ENCODE measurements at regions not wholly inside any gene's neighbourhood (a gene's known extent, or its start where the extent isn't known, plus 50 kb on each side); places are given as distances from the start of the nearest gene placed in this dataset.
"Not testable (repeated sequence)": the region's sequence is repeated elsewhere in the genome, so short reads cannot be mapped to it uniquely, and the experiment has no call there.

- Histone ChIP-seq H3K9me3 (no peaks in the 10 kb centered on the region), H3K36me3 (peaks cover 51% of the 10 kb centered on the region), H3K27me3 (no peaks in the 10 kb centered on the region), H3K4me3 (no peak overlapping the region)
- no peak for DNase-seq
These were observed 121.1 kb upstream of the DMRT1 start for GRCh38 chr9:720239-720881.

- Histone ChIP-seq H3K27me3 (no peaks in the 10 kb centered on the region), H3K9me3 (no peaks in the 10 kb centered on the region), H3K36me3 (peaks cover 45% of the 10 kb centered on the region), H3K4me3 (no peak overlapping the region)
- no peak for DNase-seq
These were observed 119.0 kb upstream of the DMRT1 start for GRCh38 chr9:722388-722980.

DNA sequence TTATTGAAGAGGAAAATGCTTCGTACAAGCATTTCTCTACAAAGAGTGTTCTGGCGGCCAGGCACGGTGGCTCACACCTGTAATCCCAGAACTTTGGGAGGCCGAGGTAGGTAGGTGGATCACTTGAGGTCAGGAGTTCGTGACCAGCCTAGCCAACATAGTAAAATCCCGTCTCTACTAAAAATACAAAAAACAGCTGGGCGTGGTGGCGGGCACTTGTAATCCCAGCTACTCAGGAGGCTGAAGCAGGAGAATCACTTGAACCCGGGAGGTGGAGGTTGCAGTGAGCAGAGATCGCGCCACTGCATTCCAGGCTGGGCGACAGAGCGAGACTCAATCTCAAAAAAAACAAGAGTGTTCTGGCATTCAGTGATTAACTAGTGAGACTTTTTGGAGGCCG lies 117.0 kb upstream of the DMRT1 start:
- DNase-seq, H3K4me3 ChIP-seq, H3K27me3 ChIP-seq, H3K9me3 ChIP-seq: not testable (repeated sequence)
- peaks cover 55% of the 10 kb centered on the region for H3K36me3 ChIP-seq

GRCh38 chr9:726005-726404 lies 115.5 kb upstream of the DMRT1 start:
- Histone ChIP-seq H3K36me3 (peaks cover 65% of the 10 kb centered on the region), H3K4me3 (no peak overlapping the region), H3K27me3 (no peaks in the 10 kb centered on the region), H3K9me3 (no peaks in the 10 kb centered on the region)
- no peak for DNase-seq

- no peak for DNase-seq
- Histone ChIP-seq H3K9me3 (no peaks in the 10 kb centered on the region), H3K27me3 (no peaks in the 10 kb centered on the region), H3K36me3 (peaks cover 68% of the 10 kb centered on the region), H3K4me3 (no peak overlapping the region)
These were observed 113.7 kb upstream of the DMRT1 start for GRCh38 chr9:727767-728166.

GRCh38 chr9:728535-728934 lies 113.0 kb upstream of the DMRT1 start:
- no peak for DNase-seq
- Histone ChIP-seq H3K9me3 (no peaks in the 10 kb centered on the region), H3K36me3 (peaks cover 69% of the 10 kb centered on the region), H3K27me3 (no peaks in the 10 kb centered on the region), H3K4me3 (no peak overlapping the region)

GRCh38 chr9:731474-731873 lies 110.0 kb upstream of the DMRT1 start:
- Histone ChIP-seq H3K27me3 (no peaks in the 10 kb centered on the region), H3K36me3 (peaks cover 84% of the 10 kb centered on the region), H3K9me3 (no peaks in the 10 kb centered on the region), H3K4me3 (no peak overlapping the region)
- DNase-seq: no peak

GRCh38 chr9:734831-735511 lies 106.5 kb upstream of the DMRT1 start:
- Histone ChIP-seq H3K36me3 (peaks cover 83% of the 10 kb centered on the region), H3K27me3 (no peaks in the 10 kb centered on the region), H3K4me3 (no peak overlapping the region), H3K9me3 (no peaks in the 10 kb centered on the region)
- peak; percentile 94 for DNase-seq

DNA sequence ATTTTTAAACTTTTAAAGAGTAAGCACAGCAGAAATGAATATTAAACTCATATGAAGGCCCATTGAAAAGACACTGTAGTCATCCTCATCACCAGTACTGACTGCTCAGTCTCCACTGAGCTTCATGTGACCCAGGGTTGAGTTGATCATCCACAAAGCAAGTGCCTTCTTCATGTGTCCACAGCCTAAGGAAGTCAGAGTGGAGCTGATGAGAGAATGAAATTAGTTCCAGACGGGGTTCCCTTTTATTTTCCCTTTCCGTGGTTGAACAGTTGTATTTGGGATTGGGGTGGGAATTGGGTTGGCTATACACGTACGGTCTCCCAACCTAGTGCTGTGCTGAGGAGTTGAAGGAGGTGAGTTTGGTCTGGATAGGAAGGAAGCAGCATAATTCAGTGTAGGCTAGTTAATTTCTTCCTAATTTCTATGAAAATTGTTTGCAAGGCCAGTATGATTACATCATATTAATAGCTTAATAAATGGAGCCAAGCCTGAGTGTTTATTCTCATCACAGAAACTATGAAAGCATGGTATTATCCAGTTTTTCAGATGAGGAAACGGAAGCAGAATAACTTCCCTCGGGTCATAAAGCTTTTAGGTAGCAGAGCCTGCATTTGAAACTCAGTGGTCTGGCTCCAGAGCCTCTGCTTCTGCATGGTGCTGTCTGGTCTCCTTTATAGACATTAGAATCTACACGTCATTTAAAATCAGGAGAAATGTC lies 103.9 kb upstream of the DMRT1 start:
- no peak for DNase-seq
- no peak overlapping the region for H3K4me3 ChIP-seq
- peaks cover 79% of the 10 kb centered on the region for H3K36me3 ChIP-seq
- H3K9me3 ChIP-seq: no peaks in the 10 kb centered on the region
- no peaks in the 10 kb centered on the region for H3K27me3 ChIP-seq

GRCh38 chr9:738209-738915 lies 103.1 kb upstream of the DMRT1 start:
- Histone ChIP-seq H3K9me3 (no peaks in the 10 kb centered on the region), H3K27me3 (no peaks in the 10 kb centered on the region), H3K4me3 (no peak overlapping the region), H3K36me3 (peaks cover 79% of the 10 kb centered on the region)
- peak; percentile 88 for DNase-seq

DNA sequence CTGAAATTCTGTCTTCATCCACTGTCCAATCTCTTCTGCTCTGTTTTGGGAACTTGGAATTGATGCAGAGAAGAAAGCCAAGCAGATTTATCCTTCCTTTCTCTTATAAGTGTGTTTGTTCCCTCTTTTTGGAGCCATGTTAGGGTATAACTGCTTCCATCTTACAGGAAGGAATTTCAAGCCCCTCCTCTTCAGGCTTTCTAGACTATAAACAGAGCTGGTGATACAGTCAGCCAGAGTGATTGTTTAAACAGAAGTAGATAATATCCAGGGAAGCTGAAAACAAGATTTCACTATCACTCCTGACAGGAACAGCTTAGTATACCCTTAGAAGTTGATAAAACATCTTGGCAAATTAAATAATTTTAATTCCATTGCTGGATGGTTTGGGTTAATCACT lies 102.1 kb upstream of the DMRT1 start:
- H3K4me3 ChIP-seq: no peak overlapping the region
- peaks cover 84% of the 10 kb centered on the region for H3K36me3 ChIP-seq
- DNase-seq: no peak

DNA sequence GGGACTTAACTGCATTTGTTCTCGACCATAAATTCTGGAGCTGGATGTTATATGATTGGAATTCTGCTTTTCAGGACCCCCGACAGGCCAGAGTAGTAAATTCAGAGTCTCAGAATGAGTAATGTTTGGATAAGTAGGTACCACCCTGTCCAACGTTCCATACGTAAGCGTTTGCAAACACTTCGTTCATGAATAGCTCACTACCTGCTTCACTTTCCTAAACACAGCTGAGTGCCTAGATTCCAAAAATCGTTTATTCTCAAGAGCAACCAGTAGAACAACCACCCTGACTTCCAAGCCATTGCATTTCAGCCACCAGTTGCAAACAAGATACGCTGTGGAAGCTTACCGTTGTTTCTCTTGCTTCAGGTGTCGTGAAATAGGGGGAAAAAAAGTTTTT lies 101.3 kb upstream of the DMRT1 start:
- no peak for DNase-seq
- peaks cover 90% of the 10 kb centered on the region for H3K36me3 ChIP-seq
- no peaks in the 10 kb centered on the region for H3K9me3 ChIP-seq
- H3K4me3 ChIP-seq: no peak overlapping the region
- no peaks in the 10 kb centered on the region for H3K27me3 ChIP-seq

More for the DNA sequence above, 102.1 kb upstream of the DMRT1 start:
- Histone ChIP-seq H3K9me3 (no peaks in the 10 kb centered on the region), H3K27me3 (no peaks in the 10 kb centered on the region)

DNA sequence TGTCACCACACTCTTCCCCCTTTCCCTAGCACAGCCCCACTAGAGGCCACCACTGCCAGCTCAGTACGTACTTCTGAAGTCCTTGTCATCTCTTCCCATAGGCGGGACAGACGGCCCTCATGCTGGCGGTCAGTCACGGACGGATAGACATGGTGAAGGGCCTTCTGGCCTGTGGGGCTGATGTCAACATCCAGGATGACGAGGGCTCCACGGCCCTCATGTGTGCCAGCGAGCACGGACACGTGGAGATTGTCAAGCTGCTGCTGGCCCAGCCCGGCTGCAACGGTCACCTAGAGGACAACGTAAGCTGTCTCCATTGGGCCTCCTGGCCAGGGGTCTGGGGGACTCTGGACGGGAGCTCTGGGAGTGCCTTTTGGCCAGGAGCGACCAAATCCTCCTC lies 99.4 kb upstream of the DMRT1 start:
- Histone ChIP-seq H3K4me3 (no peak overlapping the region), H3K27me3 (no peaks in the 10 kb centered on the region), H3K9me3 (no peaks in the 10 kb centered on the region), H3K36me3 (peaks cover 83% of the 10 kb centered on the region)
- no peak for DNase-seq

GRCh38 chr9:742914-743589 lies 98.4 kb upstream of the DMRT1 start:
- no peaks in the 10 kb centered on the region for H3K9me3 ChIP-seq
- H3K27me3 ChIP-seq: no peaks in the 10 kb centered on the region
- DNase-seq: no peak
- no peak overlapping the region for H3K4me3 ChIP-seq
- peaks cover 82% of the 10 kb centered on the region for H3K36me3 ChIP-seq

DNA sequence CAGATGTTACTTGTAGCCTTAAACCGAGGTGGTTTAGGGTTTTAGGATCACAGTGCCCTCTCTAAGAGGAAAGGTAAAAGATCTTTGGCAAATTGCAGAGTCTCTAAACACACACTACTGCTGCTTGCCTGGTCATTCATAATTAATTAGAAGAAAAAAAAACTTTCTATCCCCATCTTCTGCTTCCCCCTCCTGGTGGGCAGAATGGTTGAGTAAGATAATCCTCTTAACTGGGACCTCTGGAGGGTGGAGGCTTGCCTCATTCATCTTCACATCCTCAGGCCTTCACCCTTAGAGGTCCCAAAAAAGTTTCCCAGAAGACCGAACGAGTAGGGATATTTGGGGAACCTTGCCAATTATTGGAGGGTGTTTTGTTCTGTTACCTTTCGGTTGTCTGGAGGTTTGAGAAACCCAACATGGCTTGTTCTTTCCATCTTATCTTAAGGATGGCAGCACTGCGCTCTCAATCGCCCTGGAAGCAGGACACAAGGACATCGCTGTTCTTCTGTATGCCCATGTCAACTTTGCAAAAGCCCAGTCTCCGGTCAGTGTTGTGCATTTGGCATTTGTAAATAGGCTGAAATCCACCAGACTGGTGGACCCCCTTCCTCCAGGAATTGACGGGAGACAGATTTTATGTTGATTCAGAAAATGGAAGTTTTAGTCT lies 97.3 kb upstream of the DMRT1 start:
- Histone ChIP-seq H3K36me3 (peaks cover 87% of the 10 kb centered on the region), H3K4me3 (no peak overlapping the region)

More for the DNA sequence above, 97.3 kb upstream of the DMRT1 start:
- H3K9me3 ChIP-seq: no peaks in the 10 kb centered on the region
- no peak for DNase-seq
- no peaks in the 10 kb centered on the region for H3K27me3 ChIP-seq
